NCI-H1694 (cell line): ENCODE measurements at regions not wholly inside any gene's neighbourhood (a gene's known extent, or its start where the extent isn't known, plus 50 kb on each side); places are given as distances from the start of the nearest gene placed in this dataset.
"Not testable (repeated sequence)": the region's sequence is repeated elsewhere in the genome, so short reads cannot be mapped to it uniquely, and the experiment has no call there.

Source experiments
- DNase-seq: peaks from one replicate; lab custom pipeline; 2025; lab: John Stamatoyannopoulos, UW

GRCh38 chr12:91311081-91311480, 128.5 kb upstream of the DCN start:
- no peak for DNase-seq

GRCh38 chr12:91309450-91309849, 126.8 kb upstream of the DCN start:
- DNase-seq: no peak

DNA sequence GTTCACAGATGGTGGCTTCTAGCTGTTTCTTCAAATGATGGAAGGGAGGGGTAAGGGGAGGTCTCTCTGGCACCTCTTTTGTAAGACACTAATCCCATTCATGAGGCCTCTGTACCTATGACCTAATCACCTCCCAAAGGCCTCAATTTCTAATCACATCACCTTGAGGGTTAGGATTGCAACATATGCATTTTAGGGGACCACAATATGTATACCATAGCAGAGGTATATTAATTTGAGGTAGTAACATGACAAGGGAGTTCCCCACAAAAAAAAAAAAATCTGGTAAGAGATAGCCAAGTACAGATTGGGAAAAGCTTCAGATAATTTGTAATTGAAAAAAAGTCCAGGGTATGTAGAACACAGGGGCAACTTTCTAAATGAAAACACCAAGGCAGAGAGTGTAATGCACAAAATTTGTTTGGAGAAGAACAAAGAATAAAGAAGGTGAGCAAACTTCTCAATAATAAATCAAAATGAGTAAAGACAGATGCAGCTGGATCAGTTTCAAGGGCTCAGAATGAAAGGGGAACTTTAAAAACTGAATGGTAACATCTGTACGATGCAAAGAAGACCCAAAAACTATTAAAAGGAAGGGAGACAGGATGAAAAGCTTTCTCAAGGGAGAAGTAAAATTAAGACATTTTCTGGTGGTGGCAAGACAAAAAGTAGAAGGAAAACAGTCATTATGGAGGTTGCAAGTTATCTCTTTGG, 125.5 kb upstream of the DCN start:
- DNase-seq: no peak

- no peak for DNase-seq
Measured at GRCh38 chr12:91290354-91290753, 107.7 kb upstream of the DCN start.

- no peak for DNase-seq
Measured at GRCh38 chr12:91289906-91290305, 107.3 kb upstream of the DCN start.

DNA sequence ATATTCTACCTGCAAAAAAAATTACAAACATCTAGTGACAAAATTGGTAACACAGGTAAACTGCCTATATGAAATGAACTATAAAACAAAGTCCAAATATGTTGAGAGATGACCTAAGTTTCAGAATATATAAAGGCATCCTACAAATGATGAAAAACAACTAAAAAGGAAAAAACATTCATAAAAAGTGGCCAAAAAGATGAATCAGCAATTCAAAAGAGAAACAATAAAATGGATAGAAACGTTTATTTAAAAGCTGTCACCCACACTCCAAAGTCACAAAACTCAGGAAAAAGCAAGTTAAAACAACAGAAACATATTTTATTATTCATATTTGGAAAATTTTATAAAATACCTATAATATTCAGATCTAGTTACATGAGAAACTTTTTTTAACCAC, 106.5 kb upstream of the DCN start:
- no peak for DNase-seq

DNA sequence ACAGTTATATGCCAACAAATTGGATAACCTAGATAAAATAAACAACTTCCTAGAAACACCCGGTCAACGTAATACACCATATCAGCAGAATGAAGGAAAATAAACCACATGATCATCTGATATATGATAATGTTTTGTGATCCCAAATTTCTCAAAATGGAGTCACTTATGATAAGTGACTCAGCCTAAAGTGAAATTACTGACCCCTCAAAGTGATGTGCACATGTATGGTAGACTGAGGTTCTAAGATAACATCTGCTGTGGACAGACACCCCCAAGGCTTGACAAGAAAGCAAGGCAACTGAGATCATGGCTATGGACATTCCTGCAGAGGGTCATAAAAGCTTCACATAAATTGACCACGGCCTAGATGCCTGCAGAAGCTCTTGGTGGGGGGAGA, 105.1 kb upstream of the DCN start:
- no peak for DNase-seq

- DNase-seq: no peak
Measured at GRCh38 chr12:91278126-91278525, 95.5 kb upstream of the DCN start.

DNA sequence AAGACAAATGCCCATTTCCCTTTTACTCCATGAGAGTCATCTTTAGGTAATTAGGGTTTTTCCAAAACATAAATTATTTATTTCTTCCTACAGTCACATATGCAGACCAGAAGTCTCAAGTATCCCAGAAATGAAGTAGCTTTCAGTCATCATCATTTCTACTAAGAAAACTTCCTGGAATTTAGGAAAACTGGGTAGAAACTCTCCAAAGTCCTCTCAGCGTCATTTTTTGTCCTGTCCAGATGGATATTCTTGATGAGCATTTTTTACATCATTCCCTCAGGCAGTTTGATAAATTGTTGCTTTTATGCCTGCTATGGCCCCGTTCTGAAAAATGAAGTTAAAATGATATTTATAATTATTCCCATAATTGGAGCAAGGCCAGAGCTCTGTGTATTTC, 93.9 kb upstream of the DCN start:
- DNase-seq: no peak

DNA sequence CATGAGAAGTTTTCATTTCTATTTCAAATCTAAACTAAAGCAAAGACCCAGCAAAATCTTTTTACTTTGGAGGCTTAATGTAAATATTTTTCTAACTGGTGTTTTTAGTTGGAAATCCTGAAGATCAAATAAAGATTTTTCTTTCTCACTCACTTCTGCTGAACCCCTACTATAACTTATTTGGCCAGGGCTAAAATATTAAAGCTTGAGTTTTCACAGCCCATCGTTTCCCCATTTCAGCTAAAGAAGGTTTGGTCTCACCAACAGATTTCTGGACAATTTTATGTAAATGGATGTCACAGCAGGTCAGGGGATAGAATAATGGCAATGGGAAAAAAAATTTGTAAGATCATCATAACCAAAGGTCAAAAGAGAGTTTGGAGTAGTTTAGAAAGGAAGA, 92.7 kb upstream of the DCN start:
- DNase-seq: no peak

- no peak for DNase-seq
Measured at GRCh38 chr12:91274916-91275315, 92.3 kb upstream of the DCN start.

- no peak for DNase-seq
Measured at GRCh38 chr12:91273560-91273959, 90.9 kb upstream of the DCN start.

DNA sequence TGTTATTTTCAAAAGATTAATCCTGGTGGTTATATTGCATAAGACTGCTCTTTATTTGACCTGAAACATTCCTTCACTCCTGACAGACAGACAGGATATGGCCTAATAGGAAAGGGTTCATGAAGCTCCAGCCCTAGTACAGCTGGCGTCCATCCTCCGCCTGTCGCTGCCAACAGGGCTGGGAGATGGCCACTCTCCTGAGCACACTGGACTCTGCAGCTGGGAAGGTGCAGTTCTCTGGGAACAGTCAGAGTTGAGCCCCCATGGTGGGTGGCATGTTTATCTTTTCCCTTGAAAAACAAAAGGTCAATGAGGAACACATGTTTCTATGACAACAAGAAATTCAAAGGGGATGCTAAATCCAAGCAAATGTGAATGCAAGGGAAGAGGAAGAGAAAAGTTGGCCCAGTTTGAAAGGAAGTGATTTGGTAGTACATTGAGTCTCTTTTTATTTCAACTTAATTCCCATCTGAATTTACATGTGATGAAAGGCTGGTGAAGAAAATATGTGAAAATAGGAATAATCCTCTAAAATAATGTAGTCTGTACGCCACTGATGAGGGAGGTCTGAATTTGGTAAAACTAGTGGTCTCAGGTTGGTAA, 89.9 kb upstream of the DCN start:
- no peak for DNase-seq

DNA sequence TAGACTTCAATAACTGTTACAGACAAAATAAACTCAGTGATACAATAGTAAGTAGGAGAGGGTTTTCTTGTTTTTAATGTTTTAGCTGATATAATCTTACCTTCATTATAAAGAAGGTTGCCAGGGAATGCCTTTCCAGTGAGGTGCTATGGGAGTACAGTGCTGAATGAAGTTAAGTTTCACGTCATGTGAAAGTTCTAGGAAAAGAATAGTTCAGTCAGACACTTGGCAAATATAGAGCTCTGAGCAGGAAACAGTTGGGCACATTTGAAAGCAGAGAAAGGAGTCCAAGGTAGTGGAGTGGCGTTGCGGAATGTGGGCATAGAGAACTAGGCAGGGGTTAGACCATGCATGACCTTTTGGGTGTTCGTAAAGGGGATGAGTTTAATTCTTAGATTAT, 88.6 kb upstream of the DCN start:
- DNase-seq: no peak

DNA sequence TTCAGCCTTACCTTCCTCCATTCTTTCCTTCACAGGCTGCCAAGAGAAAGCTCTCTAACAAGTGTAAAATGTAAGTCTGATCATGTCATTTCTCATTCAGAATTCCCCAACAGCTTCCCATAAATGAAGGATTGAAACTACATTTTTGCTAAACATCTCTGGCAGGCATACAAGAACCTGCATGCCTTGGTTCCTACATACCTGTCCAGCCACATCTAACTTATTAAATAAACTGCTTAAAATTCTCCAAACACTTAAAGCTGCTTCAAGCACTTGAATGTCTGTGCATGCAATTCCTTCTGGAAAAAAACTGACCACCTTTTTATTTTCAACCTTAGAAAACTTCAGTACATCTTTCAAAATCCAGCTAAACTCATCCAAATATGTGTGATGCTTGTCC, 84.4 kb upstream of the DCN start:
- no peak for DNase-seq

DNA sequence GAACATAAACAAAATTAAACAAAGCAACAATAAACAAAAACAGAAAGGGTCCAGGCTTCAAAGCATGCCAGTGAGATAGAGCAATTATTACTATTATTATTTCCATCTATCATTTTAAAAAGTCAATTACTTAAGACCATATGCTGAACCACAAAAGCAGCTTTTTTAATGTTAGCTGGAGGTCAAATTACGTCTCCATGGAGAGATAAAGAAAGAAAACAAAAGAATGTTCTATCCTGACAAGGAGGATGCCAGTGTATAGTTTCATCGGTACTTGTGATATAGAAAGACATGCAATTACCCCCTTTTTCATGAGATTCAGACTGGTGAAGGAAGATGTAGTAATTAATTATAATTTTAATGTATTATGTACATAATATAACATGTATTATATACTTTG, 81.6 kb upstream of the DCN start:
- DNase-seq: no peak

DNA sequence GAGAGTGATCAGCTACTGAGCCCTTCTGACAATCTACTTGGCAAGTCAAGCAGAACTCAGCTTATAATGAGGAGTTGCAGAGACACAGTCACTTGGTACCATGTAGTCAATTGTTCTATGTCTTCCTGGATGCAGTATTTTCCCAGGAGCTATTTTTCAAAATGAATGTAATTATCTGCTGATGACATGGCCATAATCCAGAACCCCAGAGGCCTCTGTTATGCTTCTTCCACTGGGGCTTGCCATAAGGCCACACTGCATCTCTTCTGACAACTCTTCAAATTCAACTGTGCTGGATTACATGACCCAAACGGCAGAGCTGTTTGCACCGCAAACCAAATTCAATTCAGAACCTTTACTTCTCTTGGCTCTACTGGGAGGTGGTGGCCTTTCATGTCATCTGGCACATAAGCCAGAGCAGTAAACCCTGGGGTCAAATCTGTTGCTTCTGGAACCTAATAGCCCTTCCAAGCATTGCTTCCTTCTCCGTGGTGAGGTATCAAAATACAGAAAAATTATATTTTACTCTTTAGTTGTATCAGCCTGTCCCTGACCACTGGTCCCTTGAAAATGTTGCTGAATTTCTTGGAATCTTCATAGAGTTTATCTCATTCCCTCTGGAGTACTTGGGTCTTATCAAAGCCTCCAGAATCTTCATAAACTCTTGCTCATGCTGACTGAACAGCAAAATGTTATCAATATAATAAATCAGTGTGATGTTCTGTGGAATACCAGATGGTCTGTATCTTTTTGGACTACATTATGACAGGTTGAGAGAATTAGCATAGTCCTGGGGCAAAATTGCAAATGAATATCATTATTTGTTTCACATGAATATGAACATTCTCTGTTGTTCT, 79.4 kb upstream of the DCN start:
- no peak for DNase-seq

- no peak for DNase-seq
Measured at GRCh38 chr12:91256411-91256810, 73.8 kb upstream of the DCN start.

DNA sequence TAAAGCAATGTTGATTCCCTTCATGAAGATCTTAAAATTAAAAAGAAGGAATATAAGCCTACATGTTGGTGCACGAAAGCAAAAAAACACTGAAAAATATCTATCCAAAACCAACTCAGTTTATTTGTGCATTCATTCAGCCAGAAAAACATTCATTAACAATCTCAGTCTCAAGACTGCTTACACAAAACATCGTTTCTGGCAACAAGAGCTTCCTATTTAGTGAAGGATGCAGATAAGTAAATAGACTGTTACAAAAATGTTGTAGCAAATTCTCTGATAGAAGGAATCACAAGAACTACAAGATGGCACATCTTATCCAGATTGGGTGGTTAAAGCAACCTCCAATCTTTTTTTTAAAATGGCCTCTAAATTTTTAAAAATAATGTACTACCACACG, 69.7 kb upstream of the DCN start:
- no peak for DNase-seq

DNA sequence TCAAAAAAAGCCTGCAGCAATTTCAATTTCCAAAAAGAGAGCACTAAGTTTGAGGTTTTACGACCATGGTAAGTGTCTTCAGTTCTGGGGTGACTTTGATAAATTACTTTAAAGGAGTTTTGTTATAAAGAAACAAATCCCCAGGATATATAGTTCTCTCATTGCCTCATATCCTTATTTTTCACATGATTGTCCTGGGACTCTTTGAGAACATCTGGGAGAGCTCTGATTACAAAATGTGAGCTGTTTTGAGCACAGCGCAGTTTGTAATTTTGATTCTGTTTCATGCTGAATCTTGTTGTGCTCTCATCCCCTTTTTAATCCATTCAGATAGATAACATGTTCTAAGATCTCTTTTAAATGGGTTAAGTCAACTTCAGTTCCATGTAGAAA, 67.7 kb upstream of the DCN start:
- DNase-seq: no peak

GRCh38 chr12:91249518-91250272, 67.1 kb upstream of the DCN start:
- no peak for DNase-seq

- no peak for DNase-seq
Measured at GRCh38 chr12:91249054-91249453, 66.4 kb upstream of the DCN start.

- DNase-seq: not testable (repeated sequence)
Measured at GRCh38 chr12:91243177-91243576, 60.6 kb upstream of the DCN start.
